T follicular helper cell (primary cell): ENCODE measurements at regions not wholly inside any gene's neighbourhood (a gene's known extent, or its start where the extent isn't known, plus 50 kb on each side); places are given as distances from the start of the nearest gene placed in this dataset.

Source experiments
- DNase-seq: peaks from one replicate; pipeline ENCODE4 v3.0.0-alpha.2; 2020; ENCODE audit warnings: low read depth

DNA sequence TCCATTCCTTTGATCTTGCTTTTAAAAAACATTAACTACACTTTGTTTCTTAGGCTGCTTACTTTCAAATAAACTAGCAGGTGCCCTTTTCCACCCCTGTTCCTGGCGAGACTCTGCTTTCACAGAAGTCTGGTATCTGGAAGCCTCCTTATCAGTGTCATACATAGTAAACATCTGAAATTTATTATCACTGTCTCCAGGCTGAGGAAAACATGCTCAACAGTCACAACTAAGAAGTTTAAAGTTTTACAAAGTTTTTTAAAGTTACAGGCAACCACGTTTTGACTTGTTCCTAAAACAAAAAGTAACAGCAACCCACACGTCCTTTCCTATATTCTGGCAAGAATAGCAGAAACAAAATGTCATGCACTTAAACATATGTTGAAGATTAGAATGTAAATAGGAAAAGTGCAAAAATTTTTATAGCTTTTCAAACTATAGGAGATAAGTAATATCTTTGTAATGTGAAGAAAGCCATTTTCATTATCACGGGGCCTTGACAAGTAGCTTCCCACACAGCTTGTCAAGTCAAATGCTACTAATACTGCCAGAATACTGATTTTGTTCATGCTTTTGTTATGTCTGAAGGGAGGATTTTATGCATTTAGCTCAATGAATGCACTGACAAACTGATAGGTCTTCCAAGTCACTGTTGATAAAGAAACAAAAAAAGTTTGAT, 275.2 kb upstream of the KCNMB2 start:
- no peak for DNase-seq

DNA sequence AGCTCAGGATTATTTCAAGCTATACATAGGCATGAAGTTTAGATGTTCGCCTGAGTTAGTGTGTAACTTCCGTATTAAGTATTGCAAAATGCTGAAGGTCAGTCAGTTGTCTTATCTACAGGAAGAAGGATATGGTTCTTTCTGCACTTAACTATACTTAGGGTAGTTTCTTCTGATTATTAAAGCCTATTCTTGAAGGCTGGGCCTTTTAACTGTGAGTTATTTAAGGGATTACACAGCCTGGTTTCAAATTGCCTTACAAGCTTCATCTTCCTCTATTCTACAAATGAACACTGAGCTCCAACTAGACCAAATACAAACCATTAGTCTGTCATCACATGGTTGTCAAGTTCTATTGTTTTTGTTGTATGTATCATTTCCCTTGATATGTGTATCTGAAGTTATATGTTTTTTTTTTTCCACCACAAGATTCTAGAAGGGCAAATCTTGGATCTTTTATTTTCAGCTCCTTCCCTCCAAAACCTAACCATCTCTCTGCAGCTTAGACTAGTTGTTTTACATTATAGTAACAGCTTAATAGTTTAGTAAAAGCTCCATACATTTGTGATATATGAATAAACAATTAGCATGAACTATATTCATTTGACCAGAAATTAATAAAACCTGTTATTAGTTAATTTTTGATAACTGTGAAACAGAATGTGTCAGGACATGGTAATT, 272.9 kb upstream of the KCNMB2 start:
- DNase-seq = no peak

DNA sequence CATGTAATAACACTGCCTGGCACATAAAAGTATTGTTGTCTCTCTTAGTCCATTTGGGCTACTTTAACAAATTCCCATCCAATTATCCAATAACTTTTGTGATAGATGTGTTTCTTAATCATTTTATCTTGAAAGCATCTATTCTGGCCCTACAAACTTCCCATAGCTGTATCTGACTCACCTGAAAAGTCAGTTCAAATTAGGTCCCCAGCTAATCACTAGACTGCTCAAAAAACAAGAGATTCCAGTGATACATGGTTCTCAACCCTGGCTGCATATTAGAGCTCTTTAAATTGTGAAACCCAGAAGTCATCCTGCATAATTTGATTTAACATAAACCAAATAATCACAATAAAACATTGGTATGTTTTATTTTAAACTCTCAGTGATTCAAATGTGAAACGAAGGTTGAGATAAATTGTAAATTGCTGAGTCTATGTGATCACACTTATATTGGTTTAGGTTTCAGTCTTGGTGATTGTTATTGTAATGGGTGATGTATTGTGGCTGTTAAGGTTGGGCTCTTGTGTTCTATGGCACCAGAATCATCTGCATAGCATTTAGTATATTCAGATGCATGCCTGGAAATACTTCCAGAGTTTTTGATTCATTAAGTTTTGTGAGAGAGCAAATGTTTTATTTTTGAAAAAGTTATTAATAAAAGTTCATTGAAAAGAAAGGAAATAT, 268.9 kb upstream of the KCNMB2 start:
- no peak for DNase-seq

- no peak for DNase-seq
Observed at GRCh38 chr3:178270838-178271237, 265.4 kb upstream of the KCNMB2 start.

DNA sequence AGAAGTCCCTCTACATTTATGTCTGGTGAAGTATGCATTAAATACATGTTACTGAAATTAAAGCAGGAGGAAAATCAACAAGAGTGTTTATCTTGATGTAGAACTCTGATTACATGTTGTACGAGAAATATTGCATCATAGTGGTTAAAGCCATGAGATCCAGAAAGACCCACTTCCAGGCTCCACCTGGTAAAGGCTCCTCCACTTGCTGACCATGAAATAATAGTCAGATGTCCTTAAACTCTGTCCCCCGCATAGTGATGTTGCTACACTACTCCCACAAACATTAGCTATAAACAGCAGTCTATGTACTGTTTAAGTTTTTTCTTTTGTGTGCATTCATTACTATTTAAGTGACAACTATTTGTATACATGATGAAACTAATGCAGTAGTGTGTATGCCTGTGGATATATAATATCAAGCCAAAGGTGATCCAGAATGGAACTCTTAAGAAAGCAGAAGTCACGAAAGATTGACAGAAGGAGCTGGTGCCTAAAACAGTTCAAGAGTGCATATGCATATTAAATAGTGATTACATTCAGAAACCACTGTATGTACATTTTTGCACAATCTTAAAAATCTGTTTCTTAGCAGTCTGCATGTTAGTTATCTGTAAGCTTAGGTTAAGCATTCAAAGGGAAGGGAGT, 264.4 kb upstream of the KCNMB2 start:
- no peak for DNase-seq

- DNase-seq = no peak
Observed at GRCh38 chr3:178272841-178273240, 263.4 kb upstream of the KCNMB2 start.

DNA sequence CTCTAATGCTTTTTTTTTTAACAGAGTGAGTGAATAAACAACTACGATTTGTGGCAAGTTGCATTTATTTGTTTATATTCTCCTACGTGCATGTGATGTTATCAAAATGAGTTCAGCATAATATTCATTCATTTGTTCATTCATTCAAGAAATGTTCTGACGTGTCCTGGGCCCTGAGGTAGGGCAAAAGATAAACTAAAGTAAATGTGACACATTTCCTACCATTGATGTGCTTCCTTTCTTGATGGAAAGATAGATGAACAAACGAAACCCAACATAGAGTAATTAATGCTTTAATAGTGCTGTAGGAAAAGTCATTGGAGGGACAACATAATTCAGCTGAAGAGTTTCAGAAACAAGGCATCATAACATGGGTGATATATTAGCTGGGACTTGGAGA, 261.5 kb upstream of the KCNMB2 start:
- DNase-seq = no peak

GRCh38 chr3:178275311-178275710, 260.9 kb upstream of the KCNMB2 start:
- DNase-seq = no peak

- DNase-seq = no peak
Observed at GRCh38 chr3:178275793-178276192, 260.4 kb upstream of the KCNMB2 start.

DNA sequence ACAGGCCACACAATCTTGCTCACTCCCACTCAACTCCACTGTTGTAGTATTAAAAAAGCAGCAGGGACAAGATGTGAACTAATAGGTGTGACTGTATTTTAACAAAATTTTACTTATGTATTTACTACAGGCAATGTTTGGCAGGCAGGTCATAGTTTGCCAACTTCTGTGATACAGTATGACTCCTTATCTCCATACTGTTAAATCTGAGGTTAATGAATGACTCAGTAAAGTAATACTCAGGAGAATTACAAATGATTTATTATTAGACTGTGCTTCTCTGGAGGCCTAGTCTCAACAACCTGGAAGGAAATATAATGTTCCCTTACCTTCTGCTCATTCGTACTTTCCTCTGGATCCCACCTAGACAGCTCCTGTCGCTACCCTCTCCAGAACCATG, 258.6 kb upstream of the KCNMB2 start:
- no peak for DNase-seq

- DNase-seq = no peak
Observed at GRCh38 chr3:178283561-178283960, 252.7 kb upstream of the KCNMB2 start.

GRCh38 chr3:178284181-178284580, 252.1 kb upstream of the KCNMB2 start:
- DNase-seq = no peak

GRCh38 chr3:178288074-178288473, 248.2 kb upstream of the KCNMB2 start:
- DNase-seq = no peak

DNA sequence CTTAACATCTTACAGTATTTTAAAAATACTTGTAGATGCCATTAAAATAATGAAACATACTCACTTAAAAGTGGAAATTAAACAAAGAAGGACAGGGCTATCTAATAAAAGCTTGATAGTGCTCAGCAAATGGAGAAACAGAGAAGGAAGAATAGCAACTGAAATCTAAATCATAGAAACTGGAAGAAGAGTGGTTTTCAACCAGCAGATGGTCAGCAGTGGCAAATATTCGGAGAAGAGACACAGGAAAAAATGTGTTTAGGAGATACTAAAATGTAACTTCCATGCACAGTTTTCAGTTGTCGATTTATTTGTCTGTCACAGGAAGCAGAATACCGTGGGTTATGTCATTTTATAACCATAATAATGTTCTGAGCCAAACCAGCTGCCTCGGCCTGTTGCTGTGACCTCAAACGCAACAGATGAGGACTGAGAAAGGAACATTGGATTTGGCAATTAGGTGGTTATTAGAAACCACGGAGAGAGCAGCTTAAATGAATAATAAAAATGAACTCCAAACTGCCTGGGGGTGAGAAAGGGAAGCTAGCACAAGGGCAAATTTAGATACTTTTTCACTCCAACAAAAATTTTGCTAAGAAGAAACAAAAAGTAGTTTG, 246.6 kb upstream of the KCNMB2 start:
- DNase-seq = no peak

DNA sequence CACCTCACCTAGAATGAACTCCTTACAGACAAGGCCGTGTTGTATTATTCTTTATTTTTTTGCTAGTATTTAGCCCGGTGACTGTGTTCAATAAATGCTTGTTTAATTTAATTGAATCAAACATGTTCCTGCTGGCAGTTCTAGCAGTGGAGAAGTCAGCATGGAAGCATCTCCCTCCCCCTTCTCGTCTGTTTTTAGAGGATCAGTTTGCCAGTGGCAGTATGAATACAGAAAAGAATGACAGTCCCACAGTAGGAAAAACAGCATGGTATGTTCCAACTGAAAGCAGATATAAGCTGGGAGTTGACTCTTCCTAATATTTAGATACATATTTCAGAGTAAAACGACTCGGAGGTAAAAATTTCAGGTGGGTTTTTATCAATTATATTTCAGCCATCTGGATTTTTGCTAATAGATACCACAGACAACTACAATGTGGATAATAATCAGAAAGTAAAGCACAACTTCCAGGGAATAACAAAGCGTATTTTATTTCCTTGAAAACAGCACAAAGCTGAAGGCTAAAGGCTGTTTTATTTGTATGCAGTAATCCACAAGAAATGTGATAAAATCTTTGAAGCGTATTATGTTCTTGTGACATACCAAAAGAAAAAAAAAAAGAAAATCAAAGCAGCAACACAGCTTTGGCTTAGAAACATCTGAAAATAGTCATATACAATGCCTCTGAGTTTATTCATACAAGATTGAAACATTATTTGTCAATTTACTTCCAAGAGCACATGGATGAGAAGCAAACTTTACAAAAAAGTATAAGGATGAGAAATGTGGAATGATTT, 244.5 kb upstream of the KCNMB2 start:
- no peak for DNase-seq

GRCh38 chr3:178295292-178295912, 240.8 kb upstream of the KCNMB2 start:
- no peak for DNase-seq

- no peak for DNase-seq
Observed at GRCh38 chr3:178297199-178297598, 239.0 kb upstream of the KCNMB2 start.

GRCh38 chr3:178297740-178298139, 238.5 kb upstream of the KCNMB2 start:
- no peak for DNase-seq

GRCh38 chr3:178300441-178300959, 235.7 kb upstream of the KCNMB2 start:
- no peak for DNase-seq
